IMR-90 (cell line): ENCODE measurements at regions not wholly inside any gene's neighbourhood (a gene's known extent, or its start where the extent isn't known, plus 50 kb on each side); places are given as distances from the start of the nearest gene placed in this dataset.

Experiments used
- ATAC-seq: fragments of 200-7000 bp; cut with Tn5 transposase; 2 replicates; pipeline ENCODE4 v1.9.1; 2020; ENCODE audit warnings: low read depth, mild to moderate bottlenecking, moderate library complexity
- BruUV-seq: library from RNA; stranded (reverse); fragments of 400-500 nt; replicated peaks from 2 replicates; lab custom pipeline; 2021; lab: Mats Ljungman, UMichigan
- CTCF ChIA-PET: fragments of 300-600 bp; formaldehyde crosslinking; extraction: SDS; loops from one replicate; lab custom pipeline; 2021; ENCODE audit warnings: antibody characterized with exemption; lab: Yijun Ruan, JAX
- POLR2A ChIA-PET: fragments of 300-600 bp; sonication (Branson Sonifier 250); formaldehyde crosslinking; loops from one replicate; lab custom pipeline; 2022; ENCODE audit warnings: antibody characterized with exemption; ENCODE audit not compliant: unreplicated experiment; lab: Charles Lee
- DNase-seq: peaks from one replicate; pipeline ENCODE4 v3.0.0; 2013
- H2AFZ ChIP-seq: replicated peaks from 2 replicates; pipeline ENCODE3; 2013; ENCODE audit warnings: low read length, mild to moderate bottlenecking; ENCODE audit not compliant: poor library complexity
- H2AK5ac ChIP-seq: 2 replicates; pipeline ENCODE4 v1.6.1; 2013; ENCODE audit warnings: low read depth, low read length, inconsistent platforms
- H2AK9ac ChIP-seq: replicated peaks from 2 replicates; pipeline ENCODE3; 2013; ENCODE audit warnings: mild to moderate bottlenecking, low read depth, low read length, moderate library complexity; ENCODE audit not compliant: poor library complexity
- H2BK120ac ChIP-seq: 2 replicates; pipeline ENCODE4 v1.6.1; 2013; ENCODE audit warnings: low read depth, low read length, inconsistent platforms
- H2BK15ac ChIP-seq: 3 replicates; pipeline ENCODE4 v1.6.1; 2013; ENCODE audit warnings: low read depth, low read length, inconsistent platforms
- H2BK20ac ChIP-seq: 2 replicates; pipeline ENCODE4 v1.6.1; 2013; ENCODE audit warnings: low read depth, mild to moderate bottlenecking, inconsistent platforms, low read length, moderate library complexity
- H2BK5ac ChIP-seq: 2 replicates; pipeline ENCODE4 v1.6.1; 2013; ENCODE audit warnings: mild to moderate bottlenecking, low read depth, low read length, inconsistent platforms; ENCODE audit not compliant: poor library complexity, severe bottlenecking
- H3K14ac ChIP-seq: replicated peaks from 2 replicates; pipeline ENCODE4 v1.6.1; 2013; ENCODE audit warnings: low read depth, low read length, inconsistent platforms
- H3K18ac ChIP-seq: 2 replicates; pipeline ENCODE4 v1.6.1; 2013; ENCODE audit warnings: low read depth, low read length, control low read depth
- H3K23ac ChIP-seq: 2 replicates; pipeline ENCODE4 v1.6.1; 2013; ENCODE audit warnings: low read depth, low read length, inconsistent platforms
- H3K27ac ChIP-seq: 2 replicates; pipeline ENCODE4 v1.5.1; 2013; ENCODE audit warnings: mild to moderate bottlenecking, control low read depth, low read length; ENCODE audit not compliant: insufficient read depth
- H3K27me3 ChIP-seq: 2 replicates; pipeline ENCODE4 v1.6.1; 2013; ENCODE audit warnings: low read length; ENCODE audit not compliant: control insufficient read depth, insufficient read depth
- H3K36me3 ChIP-seq: 2 replicates; pipeline ENCODE4 v1.6.1; 2013; ENCODE audit warnings: low read length, mixed read lengths; ENCODE audit not compliant: control insufficient read depth, insufficient read depth
- H3K4ac ChIP-seq: 2 replicates; pipeline ENCODE4 v1.6.1; 2013; ENCODE audit warnings: low read depth, low read length, inconsistent platforms
- H3K4me1 ChIP-seq: 2 replicates; pipeline ENCODE4 v1.6.1; 2013; ENCODE audit warnings: low read length, mixed read lengths; ENCODE audit not compliant: control insufficient read depth, insufficient read depth
- H3K4me2 ChIP-seq: 2 replicates; pipeline ENCODE4 v1.6.1; 2013; ENCODE audit warnings: low read depth, mild to moderate bottlenecking, control low read depth, low read length, moderate library complexity
- H3K4me3 ChIP-seq: 2 replicates; pipeline ENCODE4 v1.5.1; 2013; ENCODE audit warnings: low read depth, mild to moderate bottlenecking, control low read depth, low read length, moderate library complexity; ENCODE audit not compliant: insufficient read depth
- H3K56ac ChIP-seq: 2 replicates; pipeline ENCODE4 v1.6.1; 2013; ENCODE audit warnings: low read length, inconsistent platforms; ENCODE audit not compliant: insufficient read depth; ENCODE audit errors: extremely low read depth
- H3K79me1 ChIP-seq, 2 experiments: 2 replicates each; pipeline ENCODE4 v1.6.1; 2013; ENCODE audit warnings: low read length in 2 of 2, inconsistent platforms in 1 of 2, low read depth in 1 of 2
- H3K9ac ChIP-seq: 2 replicates; pipeline ENCODE4 v1.6.1; 2013; ENCODE audit warnings: low read depth, low read length, control low read depth
- H3K9me1 ChIP-seq: 2 replicates; pipeline ENCODE4 v1.6.1; 2013; ENCODE audit warnings: low read length, inconsistent platforms; ENCODE audit not compliant: insufficient read depth
- H3K9me3 ChIP-seq: 2 replicates; pipeline ENCODE4 v1.6.1; 2013; ENCODE audit warnings: low read length; ENCODE audit not compliant: control insufficient read depth, insufficient read depth
- H4K20me1 ChIP-seq: 2 replicates; pipeline ENCODE4 v1.6.1; 2013; ENCODE audit warnings: low read length, inconsistent platforms; ENCODE audit not compliant: insufficient read depth
- H4K5ac ChIP-seq: 2 replicates; pipeline ENCODE4 v1.6.1; 2013; ENCODE audit warnings: mild to moderate bottlenecking, low read depth, low read length, control low read depth
- H4K8ac ChIP-seq, 2 experiments: 2 replicates each; pipeline ENCODE4 v1.6.1; 2013; ENCODE audit warnings: low read depth in 2 of 2, low read length in 2 of 2, control low read depth in 1 of 2, inconsistent platforms in 1 of 2
- H4K91ac ChIP-seq: 2 replicates; pipeline ENCODE4 v1.6.1; 2013; ENCODE audit warnings: low read depth, low read length, inconsistent platforms; ENCODE audit not compliant: insufficient read depth
- BHLHE40 ChIP-seq: fragments of 150-350 bp; IDR thresholded peaks from 2 replicates; pipeline ENCODE4 v1.6.1; 2016; ENCODE audit warnings: mild to moderate bottlenecking, low read depth, low read length
- CEBPB ChIP-seq: IDR thresholded peaks from 2 replicates; pipeline ENCODE4 v1.6.1; 2012; ENCODE audit warnings: low read depth, low read length, improper control_type of control experiment
- CHD1 ChIP-seq: IDR thresholded peaks from 2 replicates; pipeline ENCODE4 v1.6.1; 2012; ENCODE audit warnings: low read depth, low read length, improper control_type of control experiment
- MXI1 ChIP-seq: IDR thresholded peaks from 2 replicates; pipeline ENCODE4 v1.6.1; 2012; ENCODE audit warnings: low read depth, mild to moderate bottlenecking, low read length, moderate library complexity, borderline replicate concordance
- POLR2A ChIP-seq: IDR thresholded peaks from 2 replicates; pipeline ENCODE4 v1.6.1; 2012; ENCODE audit warnings: mild to moderate bottlenecking, low read depth, low read length
- RFX5 ChIP-seq: IDR thresholded peaks from 2 replicates; pipeline ENCODE4 v1.8.0; 2012; ENCODE audit warnings: low read depth, mild to moderate bottlenecking, low read length, moderate library complexity
- WGBS, 2 experiments: methylation state at CpG; one replicate each; pipeline versions ENCODE4 v1.1.5 to v1.1.7; 2013; ENCODE audit warnings: missing lambda C conversion rate in 2 of 2; ENCODE audit not compliant: insufficient read length in 1 of 2; ENCODE audit errors: extremely low coverage in 2 of 2; 5-methylcytosine and 5-hydroxymethylcytosine counted together
- dilution Hi-C: fragments of 300-500 bp; cut with HindIII; formaldehyde crosslinking; loops from one replicate; pipeline ENCODE4 v1.14.3; 2018; ENCODE audit warnings: low sequenced_read_pairs; ENCODE audit not compliant: unreplicated experiment
- in situ Hi-C: fragments of 300-500 bp; cut with MboI; formaldehyde crosslinking; loops from 3 replicates; pipeline ENCODE4 v1.14.3; 2019; ENCODE audit warnings: low sequenced_read_pairs, inconsistent platforms, mixed read lengths
- intact Hi-C: fragments of 100-400 bp; cut with micrococcal nuclease; formaldehyde crosslinking; loops from 2 replicates; pipeline ENCODE4 v1.10.0; 2022
- TF ChIP-seq, protein P1 (sequence below): fragments of 150-350 bp; IDR thresholded peaks from 2 replicates; pipeline ENCODE4 v1.6.1; 2016; ENCODE audit warnings: low read depth, mild to moderate bottlenecking, low read length, moderate library complexity, borderline replicate concordance
- TF ChIP-seq, protein P2 (sequence below): conservative IDR thresholded peaks from 2 replicates; pipeline ENCODE4 v1.5.1; 2012; ENCODE audit warnings: mild to moderate bottlenecking, low read depth, low read length, improper control_type of control experiment

DNA sequence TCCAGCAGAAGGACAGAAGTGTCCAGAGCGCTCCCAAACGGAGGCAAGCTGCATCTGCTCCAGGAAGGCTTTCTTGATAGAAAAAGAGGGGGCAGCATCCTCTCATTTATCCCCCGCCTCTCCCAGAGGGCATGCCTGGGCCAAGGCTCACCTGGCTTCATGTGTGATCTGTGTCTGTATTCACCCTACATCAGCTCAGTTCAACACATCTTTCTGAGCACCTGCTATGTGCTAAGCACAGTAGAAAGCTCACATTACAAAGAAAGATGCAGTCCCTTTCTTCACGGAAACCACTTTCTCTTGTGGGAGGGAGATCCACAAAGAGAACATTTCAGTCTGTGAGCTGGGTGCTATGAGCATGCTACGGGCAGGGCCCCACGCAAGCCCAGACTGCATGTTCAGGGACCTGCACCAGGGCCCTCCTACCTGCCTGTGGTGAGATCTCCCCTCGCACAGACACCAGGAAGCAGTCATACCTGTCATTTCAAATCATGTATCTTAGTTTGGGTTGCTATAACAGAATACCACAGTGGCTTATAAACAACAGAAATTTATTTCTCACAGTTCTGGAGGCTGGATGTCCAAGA is 90.7 kb downstream of the PDCL3 start:
- no peak for ATAC-seq
- Histone ChIP-seq H2BK120ac (no peak overlapping the region), H2BK5ac (no peak overlapping the region), H2BK20ac (no peak overlapping the region), H3K4me1 (no peaks in the 10 kb centered on the region), H3K9me3 (peaks cover 5% of the 10 kb centered on the region; the same call in 1 of the 2 replicates), H3K4me2 (no peak overlapping the region), H4K20me1 (no peaks in the 10 kb centered on the region), H4K8ac (no peak overlapping the region), H2AK5ac (no peak overlapping the region), H3K4me3 (no peak overlapping the region), H2AFZ (no peak overlapping the region), H3K79me1 (no peaks in the 10 kb centered on the region), H3K9ac (no peak overlapping the region), H3K23ac (no peak overlapping the region), H3K18ac (no peak overlapping the region), H3K14ac (no peak overlapping the region), H3K27me3 (peaks cover 23% of the 10 kb centered on the region), H3K36me3 (no peaks in the 10 kb centered on the region), H2AK9ac (no peak overlapping the region), H3K4ac (no peak overlapping the region), H4K5ac (no peak overlapping the region), H2BK15ac (no peak overlapping the region), H3K27ac (no peak overlapping the region), H4K91ac (no peak overlapping the region), H3K9me1 (no peaks in the 10 kb centered on the region), H3K56ac (no peak overlapping the region)
- WGBS, 2 experiments: no CpG with 5 or more reads among the region's 7 CpGs
- ChIA-PET POLR2A (no interaction called here), CTCF (no interaction called here)
- in situ Hi-C loops (no loop called here), intact Hi-C loops (no loop called here), dilution Hi-C loops (no loop called here)
- no peak for TF ChIP-seq RFX5
- no peak for TF ChIP-seq POLR2A
- TF ChIP-seq, protein P1, sequence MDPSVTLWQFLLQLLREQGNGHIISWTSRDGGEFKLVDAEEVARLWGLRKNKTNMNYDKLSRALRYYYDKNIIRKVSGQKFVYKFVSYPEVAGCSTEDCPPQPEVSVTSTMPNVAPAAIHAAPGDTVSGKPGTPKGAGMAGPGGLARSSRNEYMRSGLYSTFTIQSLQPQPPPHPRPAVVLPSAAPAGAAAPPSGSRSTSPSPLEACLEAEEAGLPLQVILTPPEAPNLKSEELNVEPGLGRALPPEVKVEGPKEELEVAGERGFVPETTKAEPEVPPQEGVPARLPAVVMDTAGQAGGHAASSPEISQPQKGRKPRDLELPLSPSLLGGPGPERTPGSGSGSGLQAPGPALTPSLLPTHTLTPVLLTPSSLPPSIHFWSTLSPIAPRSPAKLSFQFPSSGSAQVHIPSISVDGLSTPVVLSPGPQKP: no peak
- no peak for TF ChIP-seq CEBPB
- no peak for TF ChIP-seq BHLHE40
- TF ChIP-seq CHD1: no peak
- TF ChIP-seq, protein P2, sequence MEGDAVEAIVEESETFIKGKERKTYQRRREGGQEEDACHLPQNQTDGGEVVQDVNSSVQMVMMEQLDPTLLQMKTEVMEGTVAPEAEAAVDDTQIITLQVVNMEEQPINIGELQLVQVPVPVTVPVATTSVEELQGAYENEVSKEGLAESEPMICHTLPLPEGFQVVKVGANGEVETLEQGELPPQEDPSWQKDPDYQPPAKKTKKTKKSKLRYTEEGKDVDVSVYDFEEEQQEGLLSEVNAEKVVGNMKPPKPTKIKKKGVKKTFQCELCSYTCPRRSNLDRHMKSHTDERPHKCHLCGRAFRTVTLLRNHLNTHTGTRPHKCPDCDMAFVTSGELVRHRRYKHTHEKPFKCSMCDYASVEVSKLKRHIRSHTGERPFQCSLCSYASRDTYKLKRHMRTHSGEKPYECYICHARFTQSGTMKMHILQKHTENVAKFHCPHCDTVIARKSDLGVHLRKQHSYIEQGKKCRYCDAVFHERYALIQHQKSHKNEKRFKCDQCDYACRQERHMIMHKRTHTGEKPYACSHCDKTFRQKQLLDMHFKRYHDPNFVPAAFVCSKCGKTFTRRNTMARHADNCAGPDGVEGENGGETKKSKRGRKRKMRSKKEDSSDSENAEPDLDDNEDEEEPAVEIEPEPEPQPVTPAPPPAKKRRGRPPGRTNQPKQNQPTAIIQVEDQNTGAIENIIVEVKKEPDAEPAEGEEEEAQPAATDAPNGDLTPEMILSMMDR: no peak
- no peak for TF ChIP-seq MXI1
- BruUV-seq: no TSS peak
- no peak for DNase-seq
